Stomach smooth muscle (tissue), 2 donors: ENCODE measurements at regions not wholly inside any gene's neighbourhood (a gene's known extent, or its start where the extent isn't known, plus 50 kb on each side); places are given as distances from the start of the nearest gene placed in this dataset.
"Not testable (repeated sequence)": the region's sequence is repeated elsewhere in the genome, so short reads cannot be mapped to it uniquely, and the experiment has no call there.

Source experiments
- H3K27ac ChIP-seq: one replicate; pipeline ENCODE4 v1.7.0; 2013; ENCODE audit warnings: mild to moderate bottlenecking, low read length, inconsistent platforms
- H3K27me3 ChIP-seq, 2 donors: one replicate each; pipeline ENCODE4 v1.7.0; 2013; ENCODE audit warnings: low read length in 2 of 2; ENCODE audit not compliant: insufficient read depth in 2 of 2, control insufficient read depth in 1 of 2
- H3K36me3 ChIP-seq, 2 donors: one replicate each; pipeline ENCODE4 v1.7.0; 2013; ENCODE audit warnings: low read length in 2 of 2; ENCODE audit not compliant: control insufficient read depth in 2 of 2, insufficient read depth in 2 of 2
- H3K4me1 ChIP-seq: one replicate; pipeline ENCODE4 v1.7.0; 2013; ENCODE audit warnings: low read length; ENCODE audit not compliant: control insufficient read depth, insufficient read depth
- H3K4me3 ChIP-seq, 2 donors: one replicate each; pipeline ENCODE4 v1.7.0; 2013; ENCODE audit warnings: low read length in 2 of 2
- H3K9ac ChIP-seq, 2 donors: one replicate each; pipeline ENCODE4 v1.7.0; 2013; ENCODE audit warnings: low read length in 2 of 2, mild to moderate bottlenecking in 1 of 2
- H3K9me3 ChIP-seq, 2 donors: one replicate each; pipeline ENCODE4 v1.7.0; 2013; ENCODE audit warnings: low read length in 2 of 2; ENCODE audit not compliant: control insufficient read depth in 2 of 2
- donor health status: healthy.
- donor health status: Pancreatic carcinoma.

DNA sequence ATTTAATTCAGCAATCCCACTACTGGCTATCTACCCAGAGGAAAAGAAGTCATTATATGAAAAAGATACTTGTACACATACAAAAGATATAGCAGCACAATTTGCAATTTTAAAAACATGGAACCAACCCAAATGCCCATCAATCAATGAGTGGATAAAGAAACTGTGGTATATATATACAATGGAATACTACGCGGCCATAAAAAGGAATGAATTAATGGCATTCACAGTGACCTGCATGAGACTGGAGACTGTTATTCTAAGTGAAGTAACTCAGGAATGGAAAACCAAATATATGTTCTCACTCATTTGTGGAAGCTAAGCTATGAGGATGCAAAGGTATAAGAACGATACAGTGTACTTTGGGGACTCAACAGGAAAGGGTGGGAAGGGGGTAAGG lies 102.8 kb upstream of the KCNMA1 start:
- H3K9ac ChIP-seq, H3K9me3 ChIP-seq, H3K4me3 ChIP-seq: not testable (repeated sequence)

DNA sequence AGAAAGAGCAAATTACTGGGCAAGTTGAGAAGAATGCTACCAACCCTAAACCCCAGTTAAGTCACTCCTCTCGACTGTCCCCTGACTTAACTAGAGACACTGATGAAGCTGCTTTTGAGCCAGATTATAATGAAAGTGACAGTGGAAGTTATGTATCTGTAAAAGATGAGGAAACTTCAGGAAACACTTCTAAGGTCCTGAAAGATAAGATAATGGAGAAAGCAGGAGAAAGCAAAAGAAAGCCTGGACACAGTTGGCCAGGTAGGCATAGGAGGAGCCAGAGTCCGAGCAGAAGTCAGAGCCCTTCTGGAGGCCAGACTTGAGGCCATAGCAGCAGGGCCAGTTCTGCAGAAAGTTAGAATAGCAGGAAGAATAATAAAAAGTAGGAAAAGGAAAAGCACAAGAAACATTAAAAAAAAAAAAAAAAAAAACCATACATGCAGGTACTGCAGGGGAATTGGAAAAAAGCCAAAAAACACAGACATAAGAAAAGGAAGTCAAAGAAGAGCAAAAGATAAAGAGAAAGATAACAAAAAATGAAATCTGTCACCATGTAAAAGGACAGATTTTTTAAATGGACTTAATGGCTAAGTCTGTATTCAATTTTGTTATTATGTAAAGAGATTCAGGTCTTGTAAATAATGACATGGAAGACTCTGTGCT lies 101.0 kb upstream of the KCNMA1 start:
- Histone ChIP-seq H3K27me3 (no peaks in the 10 kb centered on the region), H3K4me1 (no peaks in the 10 kb centered on the region), H3K9me3 (no peaks in the 10 kb centered on the region), H3K4me3 (no peak overlapping the region), H3K36me3 (no peaks in the 10 kb centered on the region), H3K9ac (no peak overlapping the region), H3K27ac (no peak overlapping the region)

More for the DNA sequence above, 102.8 kb upstream of the KCNMA1 start:
- H3K27me3 ChIP-seq, H3K27ac ChIP-seq, H3K4me1 ChIP-seq, H3K36me3 ChIP-seq: not testable (repeated sequence)

DNA sequence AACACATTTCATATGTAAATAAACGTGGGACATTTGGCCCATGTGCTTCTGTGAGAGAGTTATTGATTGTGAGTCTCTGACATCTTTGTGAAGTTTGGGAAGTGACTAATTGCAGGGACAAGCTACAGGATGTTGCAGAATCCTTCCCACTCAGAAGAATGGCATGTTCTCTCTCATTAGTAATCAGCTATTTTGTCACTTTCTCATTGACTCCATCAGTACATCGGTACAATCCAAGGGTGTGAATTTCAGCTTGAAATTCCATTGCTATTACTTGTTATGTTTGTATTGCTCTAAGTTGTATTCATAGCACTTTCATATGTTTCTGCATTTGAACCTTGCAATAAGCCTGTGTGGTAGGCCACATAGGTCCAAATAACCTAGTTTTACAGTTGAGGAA lies 100.0 kb upstream of the KCNMA1 start:
- Histone ChIP-seq H3K4me3 (no peak overlapping the region), H3K9me3 (no peaks in the 10 kb centered on the region), H3K36me3 (no peaks in the 10 kb centered on the region), H3K27ac (no peak overlapping the region), H3K9ac (no peak overlapping the region), H3K4me1 (no peaks in the 10 kb centered on the region), H3K27me3 (no peaks in the 10 kb centered on the region)

DNA sequence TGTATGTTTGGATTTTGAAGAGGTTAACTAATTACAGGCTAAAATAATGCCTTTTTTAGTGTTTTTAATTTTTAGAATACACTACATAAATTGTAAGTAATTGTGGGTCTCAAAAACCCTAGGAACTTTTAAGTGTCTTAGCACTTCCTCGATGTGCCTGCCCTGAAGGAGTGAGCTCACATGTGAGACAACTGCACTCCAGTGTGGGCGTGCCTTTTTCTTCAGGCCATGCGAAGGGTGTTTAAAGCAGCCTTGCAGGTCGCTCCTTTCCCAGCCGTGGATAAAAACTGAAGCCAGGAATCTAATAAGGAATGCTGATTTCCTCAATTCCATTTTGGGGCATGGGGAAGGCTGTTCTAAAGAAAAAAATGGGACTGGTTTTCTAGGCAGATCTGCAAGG lies 97.5 kb upstream of the KCNMA1 start:
- H3K36me3 ChIP-seq, H3K9ac ChIP-seq, H3K27ac ChIP-seq: not testable (repeated sequence)

DNA sequence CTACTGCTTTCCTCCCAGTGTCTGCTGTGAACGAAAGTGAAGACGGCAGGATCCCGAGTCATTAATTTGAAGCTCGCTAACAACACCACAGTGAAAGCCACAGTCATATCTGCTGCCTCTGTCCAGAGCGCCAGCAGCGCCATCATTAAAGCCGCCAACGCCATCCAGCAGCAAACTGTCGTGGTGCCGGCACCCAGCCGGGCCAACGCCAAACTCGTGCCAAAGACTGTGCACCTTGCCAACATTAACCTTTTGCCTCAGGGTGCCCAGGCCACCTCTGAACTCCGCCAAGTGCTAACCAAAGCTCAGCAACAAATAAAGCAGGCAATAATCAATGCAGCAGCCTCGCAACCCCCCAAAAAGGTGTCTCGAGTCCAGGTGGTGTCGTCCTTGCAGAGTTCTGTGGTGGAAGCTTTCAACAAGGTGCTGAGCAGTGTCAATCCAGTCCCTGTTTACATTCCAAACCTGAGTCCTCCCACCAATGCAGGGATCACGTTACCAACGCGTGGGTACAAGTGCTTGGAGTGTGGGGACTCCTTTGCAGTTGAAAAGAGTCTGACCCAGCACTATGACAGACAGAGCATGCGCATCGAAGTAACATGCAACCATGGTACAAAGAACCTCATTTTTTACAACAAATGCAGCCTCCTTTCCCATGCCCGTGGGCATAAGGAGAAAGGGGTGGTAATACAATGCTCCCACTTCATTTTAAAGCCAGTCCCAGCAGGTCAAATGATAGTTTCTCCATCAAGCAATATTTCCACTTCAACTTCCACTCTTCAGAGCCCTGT lies 94.8 kb upstream of the KCNMA1 start:
- no peaks in the 10 kb centered on the region for H3K9me3 ChIP-seq
- no peak overlapping the region for H3K27ac ChIP-seq
- no peaks in the 10 kb centered on the region for H3K4me1 ChIP-seq
- H3K4me3 ChIP-seq, result no peak overlapping the region
- no peak overlapping the region for H3K9ac ChIP-seq
- H3K27me3 ChIP-seq, result no peaks in the 10 kb centered on the region
- no peaks in the 10 kb centered on the region for H3K36me3 ChIP-seq

More for the DNA sequence above, 97.5 kb upstream of the KCNMA1 start:
- H3K4me1 ChIP-seq, H3K4me3 ChIP-seq, H3K9me3 ChIP-seq, H3K27me3 ChIP-seq: not testable (repeated sequence)

DNA sequence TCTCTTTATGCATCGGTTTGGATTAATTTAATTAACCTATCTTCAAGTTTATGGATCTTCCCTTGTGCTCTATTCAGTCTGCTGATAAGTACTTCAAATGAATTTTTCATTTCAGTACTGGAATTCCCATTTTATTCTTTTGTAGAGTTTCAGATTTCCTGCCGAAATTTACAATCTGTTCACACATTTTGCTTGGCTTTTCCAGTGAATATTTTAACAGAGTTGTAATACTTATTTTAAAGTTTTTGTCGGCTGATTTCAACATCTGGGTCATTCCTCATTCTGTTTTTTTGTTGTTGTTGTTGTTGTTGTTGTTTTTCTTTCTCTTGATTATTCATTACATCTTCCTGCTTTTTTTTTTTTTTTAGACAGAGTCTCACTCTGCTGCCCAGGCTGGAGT lies 89.9 kb upstream of the KCNMA1 start:
- Histone ChIP-seq H3K36me3 (no peaks in the 10 kb centered on the region), H3K9ac (no peak overlapping the region), H3K9me3 (peaks cover 0 to 4% of the 10 kb centered on the region in 2 donors), H3K27ac (no peak overlapping the region), H3K4me1 (no peaks in the 10 kb centered on the region), H3K4me3 (no peak overlapping the region), H3K27me3 (no peaks in the 10 kb centered on the region)

DNA sequence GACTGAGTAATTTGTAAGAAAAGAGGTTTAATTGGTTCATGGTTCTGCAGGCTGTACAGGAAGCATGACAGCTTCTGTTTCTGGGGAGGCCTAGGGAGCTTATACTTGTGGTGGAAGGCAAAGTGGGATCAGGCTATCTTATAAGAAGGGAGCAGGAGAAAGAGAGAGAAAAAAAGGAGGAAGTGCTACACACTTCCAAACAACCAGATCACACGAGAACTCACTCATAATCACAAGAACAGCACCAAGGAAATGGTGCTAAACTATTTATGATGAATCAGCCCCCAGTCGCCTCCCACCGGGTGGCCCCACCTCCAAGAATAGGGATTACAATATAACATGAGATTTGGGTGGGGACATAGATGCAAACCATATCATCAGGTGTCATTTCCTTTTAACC lies 89.1 kb upstream of the KCNMA1 start:
- Histone ChIP-seq H3K4me3 (no peak overlapping the region), H3K36me3 (no peaks in the 10 kb centered on the region), H3K27ac (no peak overlapping the region)

DNA sequence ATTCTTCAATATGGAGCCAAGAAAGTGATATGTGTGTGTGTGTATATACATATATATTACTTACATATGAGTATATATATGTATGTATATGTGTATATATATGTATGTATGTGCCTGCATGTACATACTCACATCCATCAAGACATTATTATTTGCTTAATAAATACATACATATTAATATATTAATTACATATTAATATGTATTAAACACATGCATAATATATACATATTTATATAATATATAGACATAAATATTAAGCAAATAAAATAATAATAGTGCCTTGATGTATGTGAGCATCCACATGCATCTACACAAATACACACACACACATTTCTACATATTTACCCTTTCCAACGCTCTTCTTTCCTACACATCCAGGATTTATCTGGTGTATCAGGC lies 88.7 kb upstream of the KCNMA1 start:
- Histone ChIP-seq H3K9me3 (peaks cover 0 to 4% of the 10 kb centered on the region in 2 donors), H3K36me3 (no peaks in the 10 kb centered on the region), H3K4me3 (no peak overlapping the region), H3K27ac (no peak overlapping the region), H3K27me3 (no peaks in the 10 kb centered on the region), H3K4me1 (no peaks in the 10 kb centered on the region), H3K9ac (no peak overlapping the region)

More for the DNA sequence above, 89.1 kb upstream of the KCNMA1 start:
- Histone ChIP-seq H3K4me1 (no peaks in the 10 kb centered on the region), H3K9me3 (peaks cover 0 to 4% of the 10 kb centered on the region in 2 donors), H3K27me3 (no peaks in the 10 kb centered on the region), H3K9ac (no peak overlapping the region)

DNA sequence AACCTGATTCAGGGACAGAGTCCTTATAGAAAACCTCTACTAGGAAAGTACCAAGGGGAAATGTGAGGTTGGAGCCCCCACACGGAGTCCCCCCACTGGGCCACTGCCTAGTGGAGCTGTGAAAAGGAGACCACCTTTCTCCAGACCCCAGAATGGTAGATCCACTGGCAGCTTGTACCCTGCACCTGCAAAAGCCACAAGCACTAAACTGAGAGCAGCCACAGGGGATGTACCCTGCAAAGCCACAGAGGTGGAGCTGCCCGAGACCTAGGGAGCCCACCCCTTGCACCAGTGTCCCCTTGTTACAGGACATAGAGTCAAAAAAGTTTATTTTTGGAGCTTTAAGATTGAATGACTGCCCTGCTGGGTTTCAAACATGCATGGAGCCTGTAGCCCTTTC lies 87.2 kb upstream of the KCNMA1 start:
- Histone ChIP-seq H3K36me3 (no peaks in the 10 kb centered on the region), H3K27me3 (no peaks in the 10 kb centered on the region), H3K27ac (no peak overlapping the region), H3K4me3 (no peak overlapping the region), H3K9me3 (peaks cover 0 to 4% of the 10 kb centered on the region in 2 donors), H3K4me1 (no peaks in the 10 kb centered on the region), H3K9ac (no peak overlapping the region)

DNA sequence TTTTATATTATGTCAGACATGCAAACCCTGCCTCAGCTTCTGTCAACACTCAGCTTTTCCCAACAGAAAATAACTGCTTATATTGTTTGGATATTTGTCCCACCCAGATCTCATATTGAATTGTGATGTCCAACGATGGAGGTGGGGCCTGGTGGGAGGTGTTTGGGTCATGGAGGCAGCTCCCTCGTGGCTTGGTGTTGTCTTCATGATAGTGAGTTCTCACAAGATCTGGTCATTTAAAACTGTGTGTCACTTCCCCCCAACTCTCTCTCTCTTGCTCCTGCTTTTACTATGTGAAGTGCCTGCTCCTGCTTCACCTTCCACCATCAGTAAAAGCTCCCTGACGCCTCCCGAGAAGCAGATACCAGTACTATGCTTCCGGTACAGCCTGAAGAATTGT lies 85.8 kb upstream of the KCNMA1 start:
- Histone ChIP-seq H3K9me3 (peaks cover 0 to 4% of the 10 kb centered on the region in 2 donors), H3K27ac (no peak overlapping the region), H3K4me3 (no peak overlapping the region), H3K9ac (no peak overlapping the region), H3K36me3 (no peaks in the 10 kb centered on the region), H3K27me3 (no peaks in the 10 kb centered on the region), H3K4me1 (no peaks in the 10 kb centered on the region)

DNA sequence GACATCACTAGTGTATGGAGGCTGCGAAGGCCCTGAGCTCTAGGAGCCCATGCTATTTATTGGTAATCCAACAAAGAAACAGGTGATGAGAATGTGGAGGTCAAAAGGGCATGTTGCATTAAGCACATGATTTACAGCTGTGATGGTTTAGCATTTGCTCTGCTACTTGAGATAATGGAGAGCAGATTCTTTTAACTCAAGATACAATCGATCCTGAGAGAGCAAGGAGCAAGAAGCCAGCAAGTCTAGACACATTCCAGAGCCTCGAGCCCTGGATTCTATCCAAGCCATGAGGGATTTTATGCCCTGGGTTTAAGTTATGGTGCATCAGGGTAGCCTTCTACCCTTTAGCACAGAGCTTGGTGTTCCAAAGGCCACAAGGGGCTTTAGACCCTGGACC lies 85.3 kb upstream of the KCNMA1 start:
- not testable (repeated sequence) for H3K36me3 ChIP-seq, H3K9me3 ChIP-seq, H3K27ac ChIP-seq, H3K4me1 ChIP-seq, H3K4me3 ChIP-seq, H3K27me3 ChIP-seq, H3K9ac ChIP-seq
